ENCODE measurements at regions not wholly inside any gene's neighbourhood (a gene's known extent, or its start where the extent isn't known, plus 50 kb on each side); places are given as distances from the start of the nearest gene placed in this dataset.

- TF ChIP-seq CTCF (IDR thresholded peaks at IDR 0.05) (no peak), POLR2AphosphoS5 (IDR thresholded peaks at IDR 0.05) (no peak)
These were observed 547.4 kb downstream of the ZWINT start for GRCh38 chr10:55813451-55814170.

Measured in prostate gland (tissue), 2 donors.